ENCODE measurements at regions not wholly inside any gene's neighbourhood (a gene's known extent, or its start where the extent isn't known, plus 50 kb on each side); places are given as distances from the start of the nearest gene placed in this dataset.
"Not testable (repeated sequence)": the region's sequence is repeated elsewhere in the genome, so short reads cannot be mapped to it uniquely, and the experiment has no call there.

- DNase-seq (ENCODE audit: low spot score), result no peak
These were observed 451.6 kb downstream of the TRHDE start for GRCh38 chr12:72723732-72724131.

GRCh38 chr12:72729451-72730010, 457.4 kb downstream of the TRHDE start:
- no peak for DNase-seq (ENCODE audit: low spot score)

- no peak for DNase-seq (ENCODE audit: low spot score)
These were observed 462.4 kb downstream of the TRHDE start for GRCh38 chr12:72734581-72734980.

GRCh38 chr12:72738811-72739210, 466.6 kb downstream of the TRHDE start:
- no peak for DNase-seq (ENCODE audit: low spot score)

- DNase-seq (ENCODE audit: low spot score), result no peak
These were observed 467.9 kb downstream of the TRHDE start for GRCh38 chr12:72740064-72740463.

GRCh38 chr12:72742568-72742967, 470.4 kb downstream of the TRHDE start:
- no peak for DNase-seq (ENCODE audit: low spot score)

GRCh38 chr12:72746048-72746447, 473.9 kb downstream of the TRHDE start:
- no peak for DNase-seq (ENCODE audit: low spot score)

GRCh38 chr12:72747111-72747849, 475.1 kb downstream of the TRHDE start:
- no peak for DNase-seq (ENCODE audit: low spot score)

GRCh38 chr12:72748971-72749370, 476.8 kb downstream of the TRHDE start:
- DNase-seq (ENCODE audit: low spot score), result no peak

- DNase-seq (ENCODE audit: low spot score), result no peak
These were observed 481.4 kb downstream of the TRHDE start for GRCh38 chr12:72753571-72753970.

- DNase-seq (ENCODE audit: low spot score), result not testable (repeated sequence)
These were observed 481.9 kb downstream of the TRHDE start for GRCh38 chr12:72754026-72754425.

GRCh38 chr12:72766517-72766916, 494.3 kb downstream of the TRHDE start:
- DNase-seq (ENCODE audit: low spot score), result no peak

GRCh38 chr12:72774023-72774422, 501.9 kb downstream of the TRHDE start:
- no peak for DNase-seq (ENCODE audit: low spot score)

GRCh38 chr12:72777806-72778205, 505.6 kb downstream of the TRHDE start:
- DNase-seq (ENCODE audit: low spot score), result no peak

GRCh38 chr12:72790273-72790672, 518.1 kb downstream of the TRHDE start:
- DNase-seq (ENCODE audit: low spot score), result no peak

GRCh38 chr12:72792889-72793288, 520.7 kb downstream of the TRHDE start:
- DNase-seq (ENCODE audit: low spot score), result no peak

- DNase-seq (ENCODE audit: low spot score), result no peak
These were observed 521.6 kb downstream of the TRHDE start for GRCh38 chr12:72793796-72794195.

- no peak for DNase-seq (ENCODE audit: low spot score)
These were observed 543.3 kb downstream of the TRHDE start for GRCh38 chr12:72815421-72815820.

- DNase-seq (ENCODE audit: low spot score), result no peak
These were observed 556.6 kb downstream of the TRHDE start for GRCh38 chr12:72828662-72829324.

GRCh38 chr12:72829838-72830237, 557.7 kb downstream of the TRHDE start:
- no peak for DNase-seq (ENCODE audit: low spot score)

- DNase-seq (ENCODE audit: low spot score), result no peak
These were observed 559.9 kb downstream of the TRHDE start for GRCh38 chr12:72832024-72832423.

- no peak for DNase-seq (ENCODE audit: low spot score)
These were observed 564.0 kb downstream of the TRHDE start for GRCh38 chr12:72836194-72836593.

- no peak for DNase-seq (ENCODE audit: low spot score)
These were observed 567.5 kb downstream of the TRHDE start for GRCh38 chr12:72839696-72840095.
